PFSK-1 (cell line): ENCODE measurements at regions not wholly inside any gene's neighbourhood (a gene's known extent, or its start where the extent isn't known, plus 50 kb on each side); places are given as distances from the start of the nearest gene placed in this dataset.

Source experiments
- FOXP2 ChIP-seq: optimal IDR thresholded peaks from 2 replicates; pipeline ENCODE3; 2011; ENCODE audit warnings: borderline replicate concordance, control low read depth, inconsistent platforms; ENCODE audit not compliant: insufficient read depth; ENCODE audit errors: extremely low read length, extremely low read depth
- POLR2AphosphoS5 ChIP-seq: IDR thresholded peaks from 2 replicates; pipeline ENCODE4 v1.6.1; 2012; ENCODE audit warnings: low read depth, mild to moderate bottlenecking, control low read depth, low read length, moderate library complexity
- REST ChIP-seq, 2 experiments: IDR thresholded peaks; 2 replicates each; pipeline versions ENCODE4 v1.6.1 to v1.8.0; 2011 to 2012; ENCODE audit warnings: low read depth in 2 of 2, low read length in 2 of 2, control low read depth in 1 of 2, inconsistent platforms in 1 of 2, mild to moderate bottlenecking in 1 of 2, moderate library complexity in 1 of 2; ENCODE audit not compliant: insufficient read depth in 1 of 2

- TF ChIP-seq FOXP2 (no peak), POLR2AphosphoS5 (no peak), REST (IDR thresholded peaks at IDR 0.05; ENCODE audit: insufficient read depth in 1 of 2, low read depth in 2 of 2, low read length in 2 of 2) (no peak)
These were observed 298.7 kb upstream of the TENM3 start for GRCh38 chr4:181944527-181944926.
